ENCODE measurements at regions not wholly inside any gene's neighbourhood (a gene's known extent, or its start where the extent isn't known, plus 50 kb on each side); places are given as distances from the start of the nearest gene placed in this dataset.

GRCh38 chr13:34265046-34265679 is 447.2 kb downstream of the RFC3 start:
- no CpG with 5 or more reads among the region's 3 CpGs for WGBS (ENCODE audit: insufficient coverage)
- Mint-ChIP-seq H3K9me3 (peaks cover 4 to 20% (median 7%) of the 10 kb centered on the region in 7 donors), H3K27ac (no peak overlapping the region), H3K36me3 (no peaks in the 10 kb centered on the region), H3K27me3 (ENCODE audit: low read depth in 3 of 3) (peaks cover 0 to 2% (median 0%) of the 10 kb centered on the region in 3 donors), H3K4me3 (no peak overlapping the region), H3K4me1 (peaks cover 11% of the 10 kb centered on the region)
- no peaks in the 10 kb centered on the region for H3K36me3 ChIP-seq (replicated peaks in 1 of 2; ENCODE audit: control insufficient read depth in 1 of 2, insufficient read depth in 2 of 2, low read length in 2 of 2)
- intact Hi-C loops (cut with micrococcal nuclease), result no loop called here
- no peak for DNase-seq
- H3K27me3 ChIP-seq (ENCODE audit: control insufficient read depth in 2 of 2, insufficient read depth in 2 of 2, low read length in 2 of 2), result no peaks in the 10 kb centered on the region
- peaks cover 8 to 10% of the 10 kb centered on the region in 2 donors for H3K4me1 ChIP-seq (ENCODE audit: control insufficient read depth in 1 of 2, insufficient read depth in 2 of 2, low read length in 2 of 2)
- no peak overlapping the region for H3K9ac ChIP-seq (ENCODE audit: insufficient read depth, low read length, poor library complexity, severe bottlenecking)
- H3K79me2 ChIP-seq (ENCODE audit: insufficient read depth, low read length), result no peaks in the 10 kb centered on the region
- H3K4me2 ChIP-seq (replicated peaks; ENCODE audit: extremely low read depth, low read length, poor library complexity, severe bottlenecking), result no peak overlapping the region
- H2AFZ ChIP-seq (ENCODE audit: insufficient read depth, low read depth, low read length, poor library complexity, severe bottlenecking), result no peak overlapping the region
- H3K4me3 ChIP-seq (replicated peaks in 1 of 3; ENCODE audit: low read depth in 2 of 3, low read length in 3 of 3), result no peak overlapping the region
- H3K9me3 ChIP-seq (replicated peaks in 1 of 2; ENCODE audit: control insufficient read depth in 1 of 2, insufficient read depth in 1 of 2, low read length in 2 of 2), result peaks cover 0 to 4% of the 10 kb centered on the region in 2 donors
- H4K20me1 ChIP-seq (ENCODE audit: insufficient read depth, low read length), result no peaks in the 10 kb centered on the region
- H3K27ac ChIP-seq (ENCODE audit: low read depth in 1 of 2, low read length in 2 of 2), result no peak overlapping the region
- no peak for TF ChIP-seq CTCF (IDR thresholded peaks at IDR 0.05)

GRCh38 chr13:34276764-34277163 is 458.8 kb downstream of the RFC3 start:
- no CpG with 5 or more reads among the region's 3 CpGs for WGBS (ENCODE audit: insufficient coverage)
- H3K4me3 Mint-ChIP-seq, result no peak overlapping the region
- no peak overlapping the region for H3K27ac Mint-ChIP-seq
- no peak for DNase-seq
- Histone ChIP-seq H3K27ac (ENCODE audit: low read depth in 1 of 2, low read length in 2 of 2) (no peak overlapping the region), H3K36me3 (replicated peaks in 1 of 2; ENCODE audit: control insufficient read depth in 1 of 2, insufficient read depth in 2 of 2, low read length in 2 of 2) (no peaks in the 10 kb centered on the region), H2AFZ (ENCODE audit: insufficient read depth, low read depth, low read length, poor library complexity, severe bottlenecking) (no peak overlapping the region), H3K27me3 (ENCODE audit: control insufficient read depth in 2 of 2, insufficient read depth in 2 of 2, low read length in 2 of 2) (no peaks in the 10 kb centered on the region), H4K20me1 (ENCODE audit: insufficient read depth, low read length) (no peaks in the 10 kb centered on the region), H3K9ac (ENCODE audit: insufficient read depth, low read length, poor library complexity, severe bottlenecking) (no peak overlapping the region), H3K4me2 (replicated peaks; ENCODE audit: extremely low read depth, low read length, poor library complexity, severe bottlenecking) (no peak overlapping the region), H3K9me3 (replicated peaks in 1 of 2; ENCODE audit: control insufficient read depth in 1 of 2, insufficient read depth in 1 of 2, low read length in 2 of 2) (peaks cover 4 to 7% of the 10 kb centered on the region in 2 donors), H3K4me1 (ENCODE audit: control insufficient read depth in 1 of 2, insufficient read depth in 2 of 2, low read length in 2 of 2) (no peaks in the 10 kb centered on the region), H3K4me3 (replicated peaks in 1 of 3; ENCODE audit: low read depth in 2 of 3, low read length in 3 of 3) (no peak overlapping the region), H3K79me2 (ENCODE audit: insufficient read depth, low read length) (no peaks in the 10 kb centered on the region)
- intact Hi-C loops (cut with micrococcal nuclease), result no loop called here
- H3K4me1 Mint-ChIP-seq, result no peaks in the 10 kb centered on the region
- no peaks in the 10 kb centered on the region for H3K27me3 Mint-ChIP-seq (ENCODE audit: low read depth in 3 of 3)
- H3K36me3 Mint-ChIP-seq, result no peaks in the 10 kb centered on the region
- no peak for TF ChIP-seq CTCF (IDR thresholded peaks at IDR 0.05)
- peaks cover 5 to 13% (median 7%) of the 10 kb centered on the region in 7 donors for H3K9me3 Mint-ChIP-seq
